HG02623 (cell line): ENCODE measurements at regions not wholly inside any gene's neighbourhood (a gene's known extent, or its start where the extent isn't known, plus 50 kb on each side); places are given as distances from the start of the nearest gene placed in this dataset.
"Not testable (repeated sequence)": the region's sequence is repeated elsewhere in the genome, so short reads cannot be mapped to it uniquely, and the experiment has no call there.

ENCODE experiments used
- ATAC-seq: cut with Tn5 transposase; IDR thresholded peaks from one replicate; pipeline ENCODE4 v1.9.1; 2021; ENCODE audit warnings: moderate library complexity; ENCODE audit not compliant: unreplicated experiment

DNA sequence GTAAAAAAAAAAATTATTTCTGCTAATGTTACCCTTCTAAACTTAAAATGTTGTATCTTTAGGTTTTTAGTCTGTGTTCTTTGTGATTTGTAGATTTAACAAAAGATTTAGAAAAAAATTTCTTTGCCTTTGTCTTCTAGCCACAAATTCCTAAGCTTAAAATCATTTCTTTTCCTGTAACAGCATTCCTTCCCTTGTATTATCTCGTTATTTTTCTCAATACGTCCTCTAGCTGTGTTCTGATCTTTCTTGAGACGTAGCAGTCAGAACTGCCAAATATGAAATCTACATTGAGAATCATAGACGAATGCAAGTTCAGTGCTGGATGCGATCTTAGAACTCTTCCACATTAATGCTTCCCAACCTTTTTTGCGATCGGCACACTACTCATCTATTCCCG is 283.1 kb downstream of the UTRN start:
- ATAC-seq, result no peak

DNA sequence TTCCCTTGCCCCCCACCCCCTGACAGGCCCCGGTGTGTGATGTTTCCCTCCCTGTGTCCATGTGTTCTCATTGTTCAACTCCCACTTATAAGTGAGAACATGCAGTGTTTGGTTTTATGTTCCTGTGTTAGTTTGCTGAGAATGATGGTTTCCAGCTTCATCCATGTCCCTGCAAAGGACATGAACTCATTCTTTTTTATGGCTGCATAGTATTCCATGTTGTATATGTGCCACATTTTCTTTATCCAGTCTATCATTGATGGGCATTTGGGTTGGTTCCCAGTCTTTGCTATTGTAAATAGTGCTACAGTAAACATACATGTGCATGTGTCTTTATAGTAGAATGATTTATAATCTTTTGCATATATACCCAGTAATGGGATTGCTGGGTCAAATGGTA is 287.4 kb downstream of the UTRN start:
- ATAC-seq, result not testable (repeated sequence)

DNA sequence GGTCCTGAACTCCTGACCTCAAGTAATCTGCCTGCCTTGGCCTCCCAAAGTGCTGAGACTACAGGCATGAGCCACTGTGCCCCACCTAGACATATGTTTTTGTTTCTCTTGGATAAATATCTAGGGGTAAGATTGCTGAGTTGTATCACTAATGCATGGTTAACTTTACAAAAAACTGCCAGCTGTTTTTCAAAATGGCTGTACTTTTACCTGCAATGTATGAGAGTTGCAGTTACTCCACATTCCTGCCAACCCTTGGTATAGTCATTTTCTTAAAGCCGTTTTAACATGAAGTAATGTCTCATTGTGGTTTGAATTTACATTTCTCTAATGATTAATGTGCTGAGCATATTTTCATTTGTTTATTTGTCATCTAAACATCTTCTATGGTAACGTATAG is 289.7 kb downstream of the UTRN start:
- no peak for ATAC-seq

DNA sequence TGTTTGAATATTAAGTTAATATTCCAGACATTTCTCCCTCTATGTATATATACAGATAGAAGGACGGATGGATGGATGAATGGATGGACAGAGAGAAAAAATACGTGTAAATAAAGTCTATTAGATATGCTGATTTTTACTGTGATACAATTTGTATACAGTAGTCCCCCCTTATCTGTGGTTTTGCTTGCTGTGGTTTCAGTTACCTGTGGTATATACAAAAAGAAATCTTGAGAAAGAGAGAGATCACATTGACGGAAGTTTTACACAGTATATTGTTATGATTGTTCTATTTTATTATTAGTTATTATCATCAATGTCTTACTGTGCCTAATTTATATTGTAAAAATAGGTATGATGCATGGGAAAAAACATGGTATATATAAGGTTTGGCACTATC is 290.2 kb downstream of the UTRN start:
- ATAC-seq, result no peak

DNA sequence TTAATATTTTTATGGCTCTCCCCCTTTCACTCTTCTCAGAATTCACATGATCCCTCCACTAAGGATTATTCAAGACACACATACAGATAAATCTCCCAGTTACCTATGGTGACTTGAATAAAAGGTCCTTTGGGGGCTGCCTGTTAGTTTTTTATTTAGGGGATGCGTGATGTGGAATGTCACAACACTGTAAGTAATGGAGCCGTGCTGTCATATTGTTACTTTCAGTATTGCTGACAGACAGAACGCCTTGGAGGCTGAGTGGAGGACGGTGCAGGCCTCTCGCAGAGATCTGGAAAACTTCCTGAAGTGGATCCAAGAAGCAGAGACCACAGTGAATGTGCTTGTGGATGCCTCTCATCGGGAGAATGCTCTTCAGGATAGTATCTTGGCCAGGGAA is 291.7 kb downstream of the UTRN start:
- no peak for ATAC-seq

DNA sequence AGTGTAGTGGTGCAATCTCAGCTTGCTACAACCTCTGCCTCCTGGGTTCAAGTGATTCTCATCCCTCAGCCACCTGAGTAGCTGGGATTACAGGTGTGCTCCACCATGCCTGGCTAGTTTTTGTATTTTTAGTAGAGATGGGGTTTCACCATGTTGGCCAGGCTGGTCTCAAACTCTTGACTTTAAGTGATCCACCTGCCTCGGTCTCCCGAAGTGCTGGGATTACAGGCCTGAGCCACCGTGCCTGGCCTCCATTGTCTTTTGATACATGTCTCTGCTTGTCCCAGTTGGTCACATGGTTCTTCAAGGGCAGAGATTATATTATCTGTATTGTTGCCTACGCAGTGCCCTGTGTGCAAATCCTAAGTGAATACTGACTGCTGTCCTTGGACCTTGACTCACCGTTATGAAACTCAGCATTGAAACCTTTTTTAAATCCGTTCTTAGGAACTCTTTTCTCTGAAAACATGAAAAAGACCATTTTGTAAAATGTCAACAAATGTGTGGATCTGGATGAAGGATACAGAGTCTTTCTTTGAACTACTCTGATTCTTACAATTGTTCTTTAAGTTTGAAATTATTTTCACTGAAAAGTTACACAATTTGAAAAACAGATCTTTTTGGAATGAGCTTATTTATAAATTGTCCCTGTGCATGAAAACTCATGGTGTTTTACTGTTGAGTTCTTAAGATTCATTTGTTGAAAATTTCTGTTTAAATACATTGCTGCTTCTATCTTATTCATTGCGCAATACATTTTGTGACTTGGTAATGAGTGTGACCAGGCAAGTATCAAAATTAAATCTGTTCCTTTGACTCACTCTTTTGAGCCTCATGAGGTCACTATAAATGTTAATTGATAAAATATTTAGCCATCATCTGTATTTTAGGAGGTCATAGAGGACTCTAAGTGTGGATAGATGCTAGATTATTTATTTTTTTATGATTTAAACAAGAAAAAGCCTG is 293.5 kb downstream of the UTRN start:
- ATAC-seq, result no peak

DNA sequence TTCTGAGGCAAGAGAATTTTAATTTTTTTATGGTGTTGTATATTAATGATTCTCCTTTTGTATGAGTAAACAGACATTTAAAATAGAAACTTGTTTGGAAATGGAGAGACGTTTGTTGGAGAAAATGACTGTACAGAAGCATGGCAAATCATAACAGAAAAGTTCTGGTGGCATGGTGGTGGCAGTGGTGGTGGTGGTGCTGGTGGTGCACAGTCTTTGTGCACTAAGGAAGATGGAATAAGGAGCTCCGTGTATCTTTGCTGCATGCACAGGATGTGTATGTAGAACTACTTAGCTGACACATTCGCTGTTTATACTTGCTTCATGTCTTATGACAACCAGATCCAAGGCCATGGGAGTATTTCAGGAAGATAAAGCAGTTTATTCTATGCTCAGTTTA is 294.9 kb downstream of the UTRN start:
- ATAC-seq, result no peak

DNA sequence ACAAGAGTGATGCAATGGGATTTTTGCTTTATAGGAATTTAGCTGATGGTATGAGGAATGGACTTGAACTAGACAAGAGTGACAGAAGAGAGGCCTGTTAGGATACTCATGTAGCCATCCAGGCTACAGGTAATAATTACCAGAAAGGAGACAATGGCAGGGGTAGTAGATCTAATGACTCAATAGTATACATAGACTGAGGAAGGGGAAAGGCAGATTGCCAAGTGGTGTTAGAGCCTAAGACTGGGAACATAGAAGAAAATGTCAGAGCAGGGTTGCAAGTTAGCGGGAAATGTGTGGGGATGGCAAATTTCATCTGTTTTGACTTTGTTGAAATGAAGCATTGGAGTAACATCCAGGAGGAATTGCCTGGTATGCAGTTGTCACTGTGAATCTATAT is 295.6 kb downstream of the UTRN start:
- no peak for ATAC-seq

DNA sequence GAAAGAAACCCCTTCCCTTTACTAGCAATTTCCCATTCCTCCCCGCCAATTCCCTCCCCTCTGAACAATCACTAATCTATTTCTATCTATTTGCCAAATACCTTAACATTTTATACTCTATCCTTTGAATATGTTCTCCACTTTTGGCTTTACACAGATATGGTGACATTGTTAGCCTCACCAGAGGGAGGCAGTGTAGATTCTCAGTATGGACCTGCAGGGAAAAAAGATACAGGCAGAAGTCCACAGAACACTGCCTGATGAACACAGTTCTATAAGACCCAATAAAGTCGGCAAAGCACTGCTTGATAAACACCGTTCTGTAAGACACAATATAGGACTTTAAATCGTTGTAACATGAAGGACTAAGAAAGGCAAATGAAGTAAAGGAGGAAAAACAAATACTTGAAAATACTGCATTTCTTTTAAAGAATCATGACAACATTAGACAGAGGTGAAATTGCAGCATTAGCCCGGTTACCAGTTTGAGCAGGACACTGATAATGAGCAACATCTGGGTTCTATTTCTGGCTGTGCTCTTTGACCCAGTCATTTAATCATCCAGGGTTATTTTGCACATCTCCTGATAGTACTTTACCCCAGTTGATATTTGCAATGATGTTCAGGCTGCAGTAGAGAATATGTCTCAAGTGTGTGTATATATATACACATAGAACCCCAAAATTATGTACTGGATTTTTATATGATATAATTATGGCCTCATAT is 296.8 kb downstream of the UTRN start:
- ATAC-seq, result no peak

DNA sequence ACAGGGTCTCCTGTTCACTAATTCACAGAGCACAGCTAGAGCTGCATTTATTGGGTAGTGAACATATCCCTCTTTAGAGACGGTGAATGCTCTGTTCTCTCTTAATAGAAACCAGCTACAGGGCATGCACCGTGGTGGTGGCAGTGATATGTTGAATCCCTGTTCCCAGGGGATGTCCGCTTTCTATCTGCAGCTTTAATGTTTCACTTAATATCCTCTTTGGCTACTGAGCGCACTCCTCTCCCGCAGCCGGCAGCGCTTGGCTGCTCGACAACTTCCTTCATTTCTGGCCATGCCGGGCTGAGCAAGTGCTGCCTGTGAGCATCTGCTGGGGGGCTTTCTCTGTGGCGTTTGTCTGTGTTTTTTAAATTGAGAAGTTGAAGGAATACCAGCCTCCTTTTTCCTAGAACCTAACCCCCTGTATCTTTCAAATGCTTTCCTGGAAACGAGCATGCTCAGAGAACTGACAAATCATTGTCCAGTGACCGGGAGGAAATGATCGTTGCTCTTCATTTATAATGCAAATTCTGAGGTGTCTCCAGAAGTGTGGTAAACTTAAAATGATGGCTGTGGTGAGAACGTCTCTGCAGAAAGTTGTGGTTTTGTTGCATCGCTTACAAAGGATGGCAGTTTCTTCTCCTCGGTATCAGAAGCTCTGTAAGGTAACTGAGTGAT is 297.9 kb downstream of the UTRN start:
- peak; percentile 91 for ATAC-seq

DNA sequence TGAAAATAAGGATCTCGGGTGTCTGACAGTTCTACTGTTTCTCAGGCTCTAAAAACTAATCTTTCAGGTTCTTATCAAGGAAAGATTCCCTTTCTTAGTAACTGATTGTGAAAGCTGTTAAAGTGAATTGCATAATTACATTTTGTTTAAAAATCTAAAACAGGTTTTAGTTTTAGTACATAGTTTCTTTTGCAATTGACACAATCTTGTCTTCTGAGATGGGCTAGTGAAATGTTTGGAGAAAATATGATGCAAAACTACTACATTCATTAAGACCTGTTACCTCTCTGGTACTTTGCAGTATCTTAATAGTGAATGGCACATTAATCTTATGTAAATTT is 298.4 kb downstream of the UTRN start:
- ATAC-seq, result peak; percentile 2

DNA sequence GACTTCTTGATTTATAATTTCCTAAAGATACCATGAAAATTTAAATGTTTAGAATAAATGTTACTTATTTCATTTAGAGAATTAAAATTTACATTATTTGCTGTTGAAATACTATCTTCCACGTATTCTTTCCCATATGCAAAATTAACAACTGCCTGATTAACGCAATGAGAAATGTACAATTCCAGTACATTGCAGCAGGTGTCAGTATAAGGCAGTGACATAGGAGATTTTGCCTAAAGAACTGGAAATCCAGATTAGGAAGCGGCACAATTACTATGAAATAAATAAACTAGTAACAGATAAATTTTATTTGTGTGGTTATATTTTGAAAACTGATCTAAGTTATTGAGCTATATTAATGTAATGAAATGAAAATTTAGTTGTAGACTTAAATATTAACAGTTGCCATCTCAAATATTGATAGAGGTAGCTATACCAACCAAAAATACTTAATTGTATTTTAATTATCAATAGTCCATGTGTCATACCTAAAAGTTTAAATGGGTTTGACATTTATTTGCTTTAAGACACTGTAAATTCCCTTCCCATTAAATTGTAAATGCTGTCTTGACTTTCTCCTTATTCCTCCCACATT is 300.2 kb downstream of the UTRN start:
- ATAC-seq, result no peak

DNA sequence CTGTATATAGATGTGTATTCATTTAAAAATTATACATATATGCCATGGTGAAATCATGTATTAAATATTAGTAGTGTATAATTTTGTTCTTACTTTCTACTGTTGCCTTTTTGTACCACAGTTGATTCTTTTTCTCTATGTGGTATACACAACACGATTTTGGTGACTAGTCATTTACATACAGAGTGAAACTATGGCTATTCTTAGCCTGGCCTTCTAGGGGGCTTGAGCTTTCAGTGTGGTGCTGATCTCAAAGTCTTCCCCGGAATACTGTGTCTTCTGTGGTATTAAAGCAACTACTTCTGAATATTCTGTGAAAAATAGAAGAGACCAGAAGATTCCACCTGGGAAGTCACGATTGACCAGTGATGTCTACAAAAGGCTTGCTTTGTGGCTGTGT is 301.9 kb downstream of the UTRN start:
- ATAC-seq, result no peak

DNA sequence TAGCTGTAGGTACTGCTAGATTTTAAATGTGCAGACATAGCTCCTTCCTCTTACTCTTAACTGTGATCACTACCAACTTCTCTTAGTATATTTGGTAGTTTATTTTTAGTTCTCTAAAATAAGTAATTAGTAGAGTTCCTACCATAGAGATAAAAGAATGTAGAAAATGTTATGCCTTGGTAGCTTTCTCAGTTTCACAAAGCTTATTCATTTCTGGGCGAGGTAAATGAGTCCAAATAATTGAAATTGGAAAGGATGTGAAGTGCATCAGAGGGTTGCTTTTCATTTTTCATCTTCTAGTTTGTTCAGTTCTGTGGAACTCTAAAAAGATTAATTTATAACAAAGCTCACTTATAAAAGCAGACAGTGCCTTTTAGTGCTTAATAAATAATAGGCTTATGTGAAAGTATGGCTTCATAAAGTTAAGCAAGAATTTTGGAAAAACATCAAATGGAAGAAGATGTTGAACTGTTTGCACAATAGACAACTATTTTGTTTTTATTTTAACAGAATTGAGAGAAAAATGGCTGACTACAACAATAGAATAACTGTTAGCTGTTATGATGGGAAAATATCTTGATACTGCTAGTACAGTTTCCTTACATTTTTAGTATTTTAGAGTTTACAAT is 303.7 kb downstream of the UTRN start:
- ATAC-seq, result peak; percentile 57

DNA sequence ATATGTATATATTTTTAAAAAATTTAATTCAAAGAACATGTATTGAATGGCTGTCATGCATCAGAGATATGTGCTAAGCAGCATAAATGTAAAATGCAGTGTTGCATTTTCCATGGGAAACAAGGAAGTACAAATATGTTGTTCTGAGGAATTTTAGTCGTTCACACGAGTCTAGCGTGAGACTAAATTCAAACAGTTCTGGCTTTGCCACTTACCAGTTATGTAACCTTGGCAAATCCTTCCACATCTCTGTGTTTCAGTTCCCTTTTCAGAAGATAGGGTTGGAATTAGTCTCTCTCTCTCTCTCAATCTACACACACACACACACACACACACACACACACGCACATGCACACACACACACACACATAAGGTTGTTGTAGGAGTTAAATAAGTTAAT is 305.4 kb downstream of the UTRN start:
- ATAC-seq, result no peak

DNA sequence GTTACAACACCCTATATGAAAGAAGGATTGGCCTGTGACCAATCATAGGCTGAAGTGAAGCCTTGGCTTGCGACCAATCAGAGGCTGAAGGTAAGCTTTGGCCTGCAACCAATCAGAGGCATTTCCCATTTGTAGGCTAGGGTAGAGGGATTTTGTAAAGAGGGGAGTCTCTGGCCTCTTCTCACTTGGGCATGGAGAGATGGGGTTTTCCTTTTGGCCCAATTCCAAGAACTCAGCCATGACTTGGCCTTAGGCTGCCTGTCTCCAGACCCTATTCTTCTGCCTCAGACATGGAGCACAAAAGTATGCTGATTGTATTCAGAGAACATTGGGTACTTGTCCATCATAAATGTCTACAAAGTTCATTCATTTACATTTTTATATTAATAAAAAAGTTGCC is 308.3 kb downstream of the UTRN start:
- ATAC-seq, result no peak

DNA sequence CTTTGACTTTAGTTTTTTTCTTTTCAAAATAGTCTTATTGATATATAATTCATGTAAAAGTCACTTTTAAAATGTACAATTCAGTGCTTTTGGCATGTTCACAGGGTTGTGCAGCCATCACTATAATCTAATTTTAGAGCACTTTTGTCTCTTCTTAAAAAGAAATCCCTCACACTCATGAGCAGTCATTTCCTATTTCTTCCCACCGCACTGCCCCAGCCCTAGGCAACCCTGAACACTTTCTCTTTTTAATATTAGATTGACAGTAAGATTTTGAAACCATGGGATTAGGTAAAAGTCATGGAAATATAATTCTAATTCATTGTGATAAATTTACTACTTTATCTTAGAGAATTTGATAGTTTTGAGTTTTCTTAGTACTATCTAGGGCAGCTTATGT is 309.4 kb downstream of the UTRN start:
- no peak for ATAC-seq

DNA sequence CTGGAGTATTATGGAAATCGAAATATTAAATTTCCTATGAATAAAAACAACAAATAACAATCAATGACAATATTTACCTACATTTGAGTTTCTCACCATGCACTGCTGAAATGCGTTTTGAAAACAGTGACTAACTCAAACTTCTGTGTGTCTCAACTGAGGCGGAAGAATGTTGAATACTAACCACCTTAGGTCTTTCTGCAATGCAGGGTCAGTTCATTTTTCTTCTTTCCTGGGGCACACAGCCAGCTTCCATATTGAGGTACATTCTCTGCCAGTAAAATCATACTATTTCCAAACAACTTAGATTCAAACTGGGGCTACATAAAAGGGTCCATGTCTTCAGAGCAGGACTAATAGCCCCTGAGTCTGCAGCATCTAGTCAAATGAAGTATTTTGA is 310.1 kb downstream of the UTRN start:
- no peak for ATAC-seq

DNA sequence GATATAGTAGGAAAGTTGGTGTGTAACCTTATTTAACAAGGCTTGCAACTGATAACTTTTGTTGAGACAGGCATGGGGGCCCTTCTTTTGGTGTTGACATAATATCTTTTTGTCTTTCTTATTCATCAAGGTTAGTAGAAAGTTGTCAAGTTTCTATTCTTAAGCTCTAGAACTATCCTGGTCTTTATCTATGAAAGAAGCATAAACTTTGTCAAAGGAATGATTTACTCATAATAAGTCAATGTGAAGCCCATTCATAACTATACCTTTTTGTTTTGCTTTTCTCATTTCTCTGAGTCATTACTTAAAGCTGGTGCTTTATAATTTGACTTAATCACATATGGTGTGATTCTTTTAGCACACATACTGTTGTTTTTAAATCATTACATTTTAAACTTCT is 312.4 kb downstream of the UTRN start:
- ATAC-seq, result no peak

DNA sequence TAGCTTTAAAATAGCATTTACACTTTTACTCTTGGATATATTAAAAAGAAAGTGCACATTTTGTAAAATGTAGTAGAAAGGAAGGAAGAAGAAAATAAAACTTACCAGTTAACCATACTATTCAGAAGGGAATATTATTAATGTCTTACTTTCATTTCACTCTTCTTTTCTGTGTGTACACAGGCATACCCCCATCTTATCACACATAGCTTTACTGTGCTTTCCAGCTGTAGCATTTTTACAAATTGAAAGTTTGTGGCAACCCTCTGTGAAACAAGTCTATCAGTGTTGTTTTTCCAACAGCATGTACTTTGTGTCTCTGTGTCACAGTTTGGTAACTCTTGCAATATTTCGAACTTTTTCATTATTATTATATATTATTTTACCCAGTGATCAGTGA is 314.5 kb downstream of the UTRN start:
- ATAC-seq, result no peak

DNA sequence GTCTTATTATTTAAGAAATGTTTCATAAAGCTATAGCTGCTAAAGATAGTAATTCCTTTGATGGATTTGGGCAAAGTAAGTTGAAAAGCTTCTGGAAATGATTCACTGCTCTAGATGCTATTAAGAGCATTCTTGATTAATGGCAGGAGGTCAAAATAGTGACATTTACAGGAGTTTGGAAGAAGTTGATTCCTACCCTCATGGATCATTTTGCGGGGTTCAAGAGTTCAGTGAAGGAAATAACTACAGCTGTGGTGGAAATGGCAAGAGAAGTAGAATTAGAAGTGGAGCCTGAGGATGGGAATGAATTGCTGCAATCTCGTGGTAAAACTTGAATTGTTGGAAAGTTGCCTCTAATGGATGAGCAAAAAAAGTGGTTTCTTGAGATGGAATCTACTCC is 316.1 kb downstream of the UTRN start:
- ATAC-seq, result no peak
